Hepatocyte (in vitro differentiated cells): ENCODE measurements at regions not wholly inside any gene's neighbourhood (a gene's known extent, or its start where the extent isn't known, plus 50 kb on each side); places are given as distances from the start of the nearest gene placed in this dataset.
"Not testable (repeated sequence)": the region's sequence is repeated elsewhere in the genome, so short reads cannot be mapped to it uniquely, and the experiment has no call there.

Experiments used
- EZH2 ChIP-seq: fragments of 200-600 bp; sonication (generic); IDR thresholded peaks from 2 replicates; pipeline ENCODE4 v1.6.1; 2016; ENCODE audit warnings: antibody characterized with exemption, mild to moderate bottlenecking, borderline replicate concordance
- EZH2phosphoT487 ChIP-seq: fragments of 200-600 bp; sonication (generic); IDR thresholded peaks from one replicate; pipeline ENCODE4 v1.6.1; 2018; ENCODE audit warnings: antibody characterized with exemption, mild to moderate bottlenecking, low read depth, moderate library complexity; ENCODE audit not compliant: unreplicated experiment, severe bottlenecking
- TF ChIP-seq, protein P1 (sequence below): fragments of 200-600 bp; sonication (generic); IDR thresholded peaks from 2 replicates; pipeline ENCODE4 v1.5.1; 2016; ENCODE audit warnings: antibody characterized with exemption, mild to moderate bottlenecking; ENCODE audit not compliant: poor library complexity

DNA sequence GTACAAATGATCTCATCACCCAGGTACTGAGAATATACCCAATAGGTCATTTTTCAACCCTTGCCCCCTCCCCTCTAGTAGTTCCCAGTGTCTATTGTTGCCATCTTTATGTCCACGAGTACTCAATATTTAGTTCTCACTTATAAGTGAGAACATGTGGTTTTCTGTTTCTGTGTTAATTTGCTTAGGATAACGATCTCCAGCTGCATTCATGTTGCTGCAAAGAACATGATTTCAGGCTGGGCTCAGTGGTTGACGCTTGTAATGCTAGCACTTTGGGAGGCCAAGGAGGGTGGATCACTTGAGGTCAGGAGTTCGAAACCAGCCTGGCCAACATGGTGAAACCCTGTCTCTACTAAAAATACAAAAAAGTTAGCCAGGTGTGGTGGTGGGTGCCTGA lies 575.0 kb upstream of the NRP1 start:
- TF ChIP-seq, protein P1, sequence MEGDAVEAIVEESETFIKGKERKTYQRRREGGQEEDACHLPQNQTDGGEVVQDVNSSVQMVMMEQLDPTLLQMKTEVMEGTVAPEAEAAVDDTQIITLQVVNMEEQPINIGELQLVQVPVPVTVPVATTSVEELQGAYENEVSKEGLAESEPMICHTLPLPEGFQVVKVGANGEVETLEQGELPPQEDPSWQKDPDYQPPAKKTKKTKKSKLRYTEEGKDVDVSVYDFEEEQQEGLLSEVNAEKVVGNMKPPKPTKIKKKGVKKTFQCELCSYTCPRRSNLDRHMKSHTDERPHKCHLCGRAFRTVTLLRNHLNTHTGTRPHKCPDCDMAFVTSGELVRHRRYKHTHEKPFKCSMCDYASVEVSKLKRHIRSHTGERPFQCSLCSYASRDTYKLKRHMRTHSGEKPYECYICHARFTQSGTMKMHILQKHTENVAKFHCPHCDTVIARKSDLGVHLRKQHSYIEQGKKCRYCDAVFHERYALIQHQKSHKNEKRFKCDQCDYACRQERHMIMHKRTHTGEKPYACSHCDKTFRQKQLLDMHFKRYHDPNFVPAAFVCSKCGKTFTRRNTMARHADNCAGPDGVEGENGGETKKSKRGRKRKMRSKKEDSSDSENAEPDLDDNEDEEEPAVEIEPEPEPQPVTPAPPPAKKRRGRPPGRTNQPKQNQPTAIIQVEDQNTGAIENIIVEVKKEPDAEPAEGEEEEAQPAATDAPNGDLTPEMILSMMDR: not testable (repeated sequence)
- not testable (repeated sequence) for TF ChIP-seq EZH2, EZH2phosphoT487
